ENCODE measurements at regions not wholly inside any gene's neighbourhood (a gene's known extent, or its start where the extent isn't known, plus 50 kb on each side); places are given as distances from the start of the nearest gene placed in this dataset.

DNA sequence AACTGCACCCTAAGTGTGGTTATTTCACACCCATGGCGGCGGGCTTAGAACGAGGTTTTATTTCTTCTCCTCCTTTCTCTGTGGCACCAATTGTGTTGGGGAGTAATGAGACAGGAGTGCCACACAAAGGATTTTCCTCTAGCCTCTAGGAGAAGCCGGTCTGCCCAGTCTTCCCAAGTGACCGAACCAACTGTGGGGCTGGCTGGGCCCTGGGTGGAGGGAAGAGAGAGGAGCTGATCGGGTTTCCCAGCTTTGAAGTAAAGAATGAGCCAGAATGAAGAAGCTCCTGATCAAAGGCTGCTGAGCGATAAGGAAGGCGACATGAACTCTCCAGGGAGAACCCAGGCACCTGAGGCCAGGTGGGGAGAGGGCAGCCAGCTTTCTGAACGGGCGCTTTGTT is 616.0 kb upstream of the BTBD3 start (continued):
- no peak for TF ChIP-seq CHD1 (IDR thresholded peaks at IDR 0.05; ENCODE audit: low read depth, low read length)
- no peak for TF ChIP-seq RNF2 (IDR thresholded peaks at IDR 0.05; ENCODE audit: borderline replicate concordance, low read depth, low read length, missing control alignments, poor library complexity, severe bottlenecking)
- TF ChIP-seq, protein P1, sequence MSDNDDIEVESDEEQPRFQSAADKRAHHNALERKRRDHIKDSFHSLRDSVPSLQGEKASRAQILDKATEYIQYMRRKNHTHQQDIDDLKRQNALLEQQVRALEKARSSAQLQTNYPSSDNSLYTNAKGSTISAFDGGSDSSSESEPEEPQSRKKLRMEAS (IDR thresholded peaks at IDR 0.05) = no peak

Data from H1 (cell line).